Keratinocyte (primary cell): ENCODE measurements at regions not wholly inside any gene's neighbourhood (a gene's known extent, or its start where the extent isn't known, plus 50 kb on each side); places are given as distances from the start of the nearest gene placed in this dataset.

Experiments used
- DNase-seq: peaks from one replicate; pipeline ENCODE4 v3.0.0-alpha.2; 2011; ENCODE audit warnings: low read depth, missing footprints, low spot score
- FAIRE-seq: peaks from 2 replicates; lab custom pipeline; 2011; peaks lifted over from hg19 to GRCh38; lab: Jason Lieb, UNC
- H2AFZ ChIP-seq: 2 replicates; pipeline ENCODE4 v1.6.0; 2012; ENCODE audit warnings: low read length, control low read depth, inconsistent platforms; ENCODE audit not compliant: control insufficient read depth
- H3K27ac ChIP-seq: 2 replicates; pipeline ENCODE4 v1.5.1; 2011; ENCODE audit warnings: low read length; ENCODE audit not compliant: control insufficient read depth, insufficient read depth
- H3K27me3 ChIP-seq: 3 replicates; pipeline ENCODE4 v1.6.0; 2011; ENCODE audit warnings: low read length; ENCODE audit not compliant: control insufficient read depth, insufficient read depth; ENCODE audit errors: extremely low read depth
- H3K36me3 ChIP-seq, 2 experiments: 2 replicates in 1 of 2; 3 replicates in 1 of 2; pipeline ENCODE4 v1.5.1; 2011; ENCODE audit warnings: low read length in 2 of 2, mild to moderate bottlenecking in 1 of 2; ENCODE audit not compliant: control insufficient read depth in 2 of 2, insufficient read depth in 2 of 2; ENCODE audit errors: extremely low read depth in 1 of 2
- H3K4me1 ChIP-seq: 3 replicates; pipeline ENCODE4 v1.5.1; 2011; ENCODE audit warnings: low read length; ENCODE audit not compliant: control insufficient read depth, insufficient read depth; ENCODE audit errors: extremely low read depth
- H3K4me2 ChIP-seq: 3 replicates; pipeline ENCODE4 v1.6.0; 2011; ENCODE audit warnings: low read depth, low read length; ENCODE audit not compliant: control insufficient read depth, insufficient read depth; ENCODE audit errors: extremely low read depth
- H3K4me3 ChIP-seq, 3 experiments: fragments of 200-600 bp in 1 of 3; sonication (generic) in 1 of 3; 2 replicates in 2 of 3; 3 replicates in 1 of 3; pipeline ENCODE4 v1.5.1; 2011 to 2016; ENCODE audit warnings: low read length in 3 of 3, mild to moderate bottlenecking in 3 of 3, control low read depth in 2 of 3, inconsistent platforms in 1 of 3, low read depth in 1 of 3, mixed read lengths in 1 of 3, mixed run types in 1 of 3, moderate library complexity in 1 of 3; ENCODE audit not compliant: control insufficient read depth in 2 of 3, insufficient read depth in 2 of 3; ENCODE audit errors: extremely low read depth in 1 of 3
- H3K79me2 ChIP-seq: 2 replicates; pipeline ENCODE4 v1.6.0; 2012; ENCODE audit warnings: low read length; ENCODE audit not compliant: control insufficient read depth, insufficient read depth
- H3K9ac ChIP-seq: 3 replicates; pipeline ENCODE4 v1.6.0; 2011; ENCODE audit warnings: low read length; ENCODE audit not compliant: control insufficient read depth, insufficient read depth; ENCODE audit errors: extremely low read depth
- H3K9me1 ChIP-seq: 3 replicates; pipeline ENCODE4 v1.6.0; 2011; ENCODE audit warnings: low read length; ENCODE audit not compliant: control insufficient read depth, insufficient read depth; ENCODE audit errors: extremely low read depth
- H3K9me3 ChIP-seq: 2 replicates; pipeline ENCODE4 v1.5.1; 2012; ENCODE audit warnings: low read depth, low read length; ENCODE audit not compliant: control insufficient read depth
- H4K20me1 ChIP-seq: 3 replicates; pipeline ENCODE4 v1.6.0; 2011; ENCODE audit warnings: low read length; ENCODE audit not compliant: control insufficient read depth, insufficient read depth; ENCODE audit errors: extremely low read depth
- CTCF ChIP-seq, 3 experiments: IDR thresholded peaks in 1 of 3; conservative IDR thresholded peaks in 1 of 3; optimal IDR thresholded peaks in 1 of 3; 2 replicates in 2 of 3; 3 replicates in 1 of 3; pipeline versions ENCODE3 to v1.5.1; 2011; ENCODE audit warnings: low read length in 3 of 3, mild to moderate bottlenecking in 3 of 3, moderate library complexity in 2 of 3, control low read depth in 1 of 3, inconsistent platforms in 1 of 3; ENCODE audit not compliant: insufficient read depth in 2 of 3; ENCODE audit errors: extremely low read depth in 1 of 3
- EZH2 ChIP-seq: IDR thresholded peaks from one replicate; pipeline ENCODE4 v1.6.1; 2012; ENCODE audit warnings: inconsistent platforms, mild to moderate bottlenecking, low read length, moderate library complexity
- dilution Hi-C: fragments of 300-500 bp; cut with MboI; formaldehyde crosslinking; loops from one replicate; pipeline ENCODE4 v1.7.0; 2020; ENCODE audit warnings: low sequenced_read_pairs; ENCODE audit not compliant: extremely low pct_ligation_motif_present

GRCh38 chr5:34490506-34491250 lies 165.4 kb upstream of the RAI14 start:
- Histone ChIP-seq H3K27me3 (no peaks in the 10 kb centered on the region), H4K20me1 (no peaks in the 10 kb centered on the region), H2AFZ (no peak overlapping the region), H3K27ac (no peak overlapping the region), H3K4me1 (no peaks in the 10 kb centered on the region), H3K4me2 (no peak overlapping the region), H3K9me1 (no peaks in the 10 kb centered on the region), H3K9ac (no peak overlapping the region), H3K79me2 (no peaks in the 10 kb centered on the region), H3K4me3 (no peak overlapping the region), H3K9me3 (no peaks in the 10 kb centered on the region), H3K36me3 (no peaks in the 10 kb centered on the region)
- no peak for DNase-seq
- no peak for TF ChIP-seq CTCF (optimal IDR thresholded peaks at IDR 0.05 in 1 of 3, IDR thresholded peaks at IDR 0.05 in 1 of 3, conservative IDR thresholded peaks at IDR 0.05 in 1 of 3; ENCODE audit: extremely low read depth in 1 of 3, insufficient read depth in 2 of 3, low read length in 3 of 3)
- no peak for TF ChIP-seq EZH2
- dilution Hi-C loops: no loop called here
- no peak for FAIRE-seq

GRCh38 chr5:34491251-34491620 lies 164.9 kb upstream of the RAI14 start:
- Histone ChIP-seq H2AFZ (no peak overlapping the region), H3K4me2 (no peak overlapping the region), H3K27ac (no peak overlapping the region), H3K4me1 (no peaks in the 10 kb centered on the region), H3K36me3 (no peaks in the 10 kb centered on the region), H4K20me1 (no peaks in the 10 kb centered on the region), H3K9ac (no peak overlapping the region), H3K9me3 (no peaks in the 10 kb centered on the region), H3K79me2 (no peaks in the 10 kb centered on the region), H3K27me3 (no peaks in the 10 kb centered on the region), H3K4me3 (no peak overlapping the region), H3K9me1 (no peaks in the 10 kb centered on the region)
- TF ChIP-seq EZH2: no peak
- TF ChIP-seq CTCF (optimal IDR thresholded peaks at IDR 0.05 in 1 of 3, IDR thresholded peaks at IDR 0.05 in 1 of 3, conservative IDR thresholded peaks at IDR 0.05 in 1 of 3; ENCODE audit: extremely low read depth in 1 of 3, insufficient read depth in 2 of 3, low read length in 3 of 3): no peak
- dilution Hi-C loops: no loop called here
- DNase-seq: no peak
- FAIRE-seq: no peak
